ENCODE measurements at regions not wholly inside any gene's neighbourhood (a gene's known extent, or its start where the extent isn't known, plus 50 kb on each side); places are given as distances from the start of the nearest gene placed in this dataset.

GRCh38 chrX:138128027-138128671 is 562.2 kb downstream of the ZIC3 start:
- TF ChIP-seq EZH2 (IDR thresholded peaks at IDR 0.05; ENCODE audit: low read depth) (no peak), CTCF (conservative IDR thresholded peaks at IDR 0.05) (peak; percentile 80)
- CTCF ChIA-PET, result no interaction called here
- H2AFZ ChIP-seq, result no peak overlapping the region

GRCh38 chrX:138150709-138151108 is 560.8 kb downstream of the FGF13 start:
- Histone ChIP-seq H3K4me3 (no peak overlapping the region), H3K9me2 (ENCODE audit: insufficient read depth) (no peaks in the 10 kb centered on the region), H3K9me3 (ENCODE audit: insufficient read depth, low read depth) (no peaks in the 10 kb centered on the region), H3F3A (ENCODE audit: insufficient read depth, low read depth) (no peaks in the 10 kb centered on the region), H4K20me1 (ENCODE audit: insufficient read depth) (no peaks in the 10 kb centered on the region), H3K4me2 (no peak overlapping the region), H3K4me1 (replicated peaks; ENCODE audit: insufficient read depth) (no peaks in the 10 kb centered on the region), H3K27me3 (ENCODE audit: insufficient read depth, low read depth) (peaks cover 6% of the 10 kb centered on the region; the same call in 1 of the 2 replicates), H3K79me2 (ENCODE audit: low read depth) (no peaks in the 10 kb centered on the region), H2AFZ (no peak overlapping the region), H3K36me3 (ENCODE audit: low read depth) (no peaks in the 10 kb centered on the region), H3K27ac (no peak overlapping the region)
- intact Hi-C loops (cut with micrococcal nuclease; ENCODE audit: unreplicated experiment), result no loop called here
- BruUV-seq (replicated peaks), result no TSS peak
- peak; percentile 54; the same call in 1 of the 2 replicates for TF ChIP-seq CTCF (conservative IDR thresholded peaks at IDR 0.05)
- TF ChIP-seq EZH2 (IDR thresholded peaks at IDR 0.05; ENCODE audit: low read depth), result no peak
- ChIA-PET CTCF (no interaction called here), POLR2A (ENCODE audit: unreplicated experiment) (no interaction called here)
- no peak for DNase-seq

More at GRCh38 chrX:138128027-138128671, 562.2 kb downstream of the ZIC3 start:
- peak in 1 of 2 experiments; percentile 18 for DNase-seq
- Histone ChIP-seq H3K9me2 (ENCODE audit: insufficient read depth) (no peaks in the 10 kb centered on the region), H3F3A (ENCODE audit: insufficient read depth, low read depth) (no peaks in the 10 kb centered on the region), H3K27ac (no peak overlapping the region), H3K79me2 (ENCODE audit: low read depth) (no peaks in the 10 kb centered on the region), H3K27me3 (ENCODE audit: insufficient read depth, low read depth) (no peaks in the 10 kb centered on the region), H3K4me3 (no peak overlapping the region), H3K36me3 (ENCODE audit: low read depth) (no peaks in the 10 kb centered on the region), H4K20me1 (ENCODE audit: insufficient read depth) (no peaks in the 10 kb centered on the region), H3K4me2 (no peak overlapping the region), H3K4me1 (replicated peaks; ENCODE audit: insufficient read depth) (no peaks in the 10 kb centered on the region), H3K9me3 (ENCODE audit: insufficient read depth, low read depth) (no peaks in the 10 kb centered on the region)
- no TSS peak for BruUV-seq (replicated peaks)
- intact Hi-C loops (cut with micrococcal nuclease; ENCODE audit: unreplicated experiment), result loop anchor here (2.0 kb wide), 1 partner anchor 619 kb away; no protein-coding TSS in a partner anchor
- POLR2A ChIA-PET (ENCODE audit: unreplicated experiment), result no interaction called here

GRCh38 chrX:138157850-138158249 is 553.7 kb downstream of the FGF13 start:
- Histone ChIP-seq H3K4me1 (replicated peaks; ENCODE audit: insufficient read depth) (no peaks in the 10 kb centered on the region), H3K4me3 (no peak overlapping the region), H3K27me3 (ENCODE audit: insufficient read depth, low read depth) (peaks cover 6% of the 10 kb centered on the region; the same call in 1 of the 2 replicates), H3F3A (ENCODE audit: insufficient read depth, low read depth) (no peaks in the 10 kb centered on the region), H3K79me2 (ENCODE audit: low read depth) (no peaks in the 10 kb centered on the region), H4K20me1 (ENCODE audit: insufficient read depth) (no peaks in the 10 kb centered on the region), H2AFZ (no peak overlapping the region), H3K9me2 (ENCODE audit: insufficient read depth) (no peaks in the 10 kb centered on the region), H3K36me3 (ENCODE audit: low read depth) (no peaks in the 10 kb centered on the region), H3K4me2 (no peak overlapping the region), H3K27ac (no peak overlapping the region), H3K9me3 (ENCODE audit: insufficient read depth, low read depth) (no peaks in the 10 kb centered on the region)
- DNase-seq, result no peak
- TF ChIP-seq CTCF (conservative IDR thresholded peaks at IDR 0.05) (no peak), EZH2 (IDR thresholded peaks at IDR 0.05; ENCODE audit: low read depth) (no peak)
- ChIA-PET CTCF (no interaction called here), POLR2A (ENCODE audit: unreplicated experiment) (no interaction called here)
- BruUV-seq (replicated peaks), result no TSS peak
- intact Hi-C loops (cut with micrococcal nuclease; ENCODE audit: unreplicated experiment), result no loop called here

Measured in PC-9 (cell line).